ENCODE measurements at regions not wholly inside any gene's neighbourhood (a gene's known extent, or its start where the extent isn't known, plus 50 kb on each side); places are given as distances from the start of the nearest gene placed in this dataset.

DNA sequence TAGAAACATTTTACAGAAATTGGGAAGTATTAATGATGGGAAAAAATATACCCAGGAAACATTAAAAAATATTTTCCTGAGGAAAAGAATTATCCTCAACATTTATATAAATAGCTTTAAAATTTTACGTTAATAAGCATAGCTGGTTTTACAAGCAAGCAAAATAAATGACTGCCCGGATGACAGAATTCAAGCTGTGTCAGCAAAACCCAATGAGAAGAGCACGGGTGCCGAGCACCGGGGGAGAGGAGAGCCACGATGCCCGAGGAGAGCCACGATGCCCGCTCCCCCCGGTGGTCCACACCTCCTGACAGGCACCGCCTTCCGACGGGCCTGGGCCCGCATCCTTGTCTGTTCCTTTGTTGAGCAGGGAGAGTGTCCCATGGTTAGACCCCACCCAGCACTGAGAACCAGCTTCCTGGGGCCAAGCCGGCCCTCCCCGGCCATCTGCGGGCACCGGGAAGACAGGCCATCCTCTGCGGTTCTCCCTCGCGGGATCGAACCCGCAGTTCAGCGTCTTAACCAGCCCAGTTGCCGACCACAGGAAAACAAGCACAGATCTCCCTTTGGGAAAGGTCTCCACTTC, 63.3 kb upstream of the PDE10A start:
- DNase-seq, result no peak
- no peak overlapping the region for H3K9ac ChIP-seq (ENCODE audit: insufficient read depth in 1 of 2, low read length in 2 of 2)
- no peak overlapping the region for H3K27ac ChIP-seq (ENCODE audit: low read depth in 1 of 2, low read length in 1 of 2)
- no peaks in the 10 kb centered on the region for H3K36me3 ChIP-seq (ENCODE audit: control insufficient read depth in 4 of 4, insufficient read depth in 4 of 4, low read length in 4 of 4)
- H3K4me1 ChIP-seq (ENCODE audit: control insufficient read depth in 5 of 5, insufficient read depth in 5 of 5, low read length in 5 of 5), result peaks cover 0 to 6% (median 0%) of the 10 kb centered on the region in 5 donors
- ATAC-seq (ENCODE audit: insufficient read depth, low FRiP score), result no peak
- 93 to 95% methylated on average over 25 of the region's 25 CpGs for WGBS, 2 donors
- no peak overlapping the region for H3K4me3 ChIP-seq
- no peaks in the 10 kb centered on the region for H3K9me3 ChIP-seq (ENCODE audit: control insufficient read depth in 4 of 4, insufficient read depth in 3 of 4, low read length in 3 of 4)
- TF ChIP-seq, protein P1, sequence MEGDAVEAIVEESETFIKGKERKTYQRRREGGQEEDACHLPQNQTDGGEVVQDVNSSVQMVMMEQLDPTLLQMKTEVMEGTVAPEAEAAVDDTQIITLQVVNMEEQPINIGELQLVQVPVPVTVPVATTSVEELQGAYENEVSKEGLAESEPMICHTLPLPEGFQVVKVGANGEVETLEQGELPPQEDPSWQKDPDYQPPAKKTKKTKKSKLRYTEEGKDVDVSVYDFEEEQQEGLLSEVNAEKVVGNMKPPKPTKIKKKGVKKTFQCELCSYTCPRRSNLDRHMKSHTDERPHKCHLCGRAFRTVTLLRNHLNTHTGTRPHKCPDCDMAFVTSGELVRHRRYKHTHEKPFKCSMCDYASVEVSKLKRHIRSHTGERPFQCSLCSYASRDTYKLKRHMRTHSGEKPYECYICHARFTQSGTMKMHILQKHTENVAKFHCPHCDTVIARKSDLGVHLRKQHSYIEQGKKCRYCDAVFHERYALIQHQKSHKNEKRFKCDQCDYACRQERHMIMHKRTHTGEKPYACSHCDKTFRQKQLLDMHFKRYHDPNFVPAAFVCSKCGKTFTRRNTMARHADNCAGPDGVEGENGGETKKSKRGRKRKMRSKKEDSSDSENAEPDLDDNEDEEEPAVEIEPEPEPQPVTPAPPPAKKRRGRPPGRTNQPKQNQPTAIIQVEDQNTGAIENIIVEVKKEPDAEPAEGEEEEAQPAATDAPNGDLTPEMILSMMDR (IDR thresholded peaks at IDR 0.05; ENCODE audit: control extremely low read depth, extremely low read depth), result no peak
- H3K27me3 ChIP-seq (ENCODE audit: control insufficient read depth in 3 of 3, insufficient read depth in 3 of 3, low read length in 2 of 3), result no peaks in the 10 kb centered on the region

DNA sequence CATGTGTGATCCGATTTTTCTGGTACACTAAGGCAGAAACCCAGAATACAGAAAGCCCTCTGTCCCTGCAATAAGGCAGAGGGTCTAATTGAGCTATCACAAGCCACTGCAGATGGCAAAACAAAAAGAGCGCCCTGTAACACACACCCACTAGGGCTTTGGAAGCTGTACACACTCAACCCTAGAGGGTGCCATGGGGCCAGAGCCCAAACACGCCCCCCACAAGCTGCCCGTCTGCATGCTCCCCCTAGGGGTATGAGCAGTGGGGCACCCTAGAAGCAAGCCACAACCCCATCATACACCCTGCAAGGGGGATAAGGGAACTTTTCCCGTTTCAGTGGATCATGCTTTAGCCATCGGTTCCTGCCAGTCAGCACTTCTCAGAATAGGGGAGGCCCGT, 62.2 kb upstream of the PDE10A start:
- DNase-seq (no peak), ATAC-seq (ENCODE audit: insufficient read depth, low FRiP score) (no peak)
- Histone ChIP-seq H3K36me3 (ENCODE audit: control insufficient read depth in 4 of 4, insufficient read depth in 4 of 4, low read length in 4 of 4) (no peaks in the 10 kb centered on the region), H3K9ac (ENCODE audit: insufficient read depth in 1 of 2, low read length in 2 of 2) (no peak overlapping the region), H3K27me3 (ENCODE audit: control insufficient read depth in 3 of 3, insufficient read depth in 3 of 3, low read length in 2 of 3) (peaks cover 0 to 2% (median 0%) of the 10 kb centered on the region in 3 donors), H3K9me3 (ENCODE audit: control insufficient read depth in 4 of 4, insufficient read depth in 3 of 4, low read length in 3 of 4) (no peaks in the 10 kb centered on the region), H3K4me3 (no peak overlapping the region), H3K27ac (ENCODE audit: low read depth in 1 of 2, low read length in 1 of 2) (no peak overlapping the region), H3K4me1 (ENCODE audit: control insufficient read depth in 5 of 5, insufficient read depth in 5 of 5, low read length in 5 of 5) (peaks cover 0 to 6% (median 0%) of the 10 kb centered on the region in 5 donors)
- WGBS, 2 donors, result 90% methylated on average over 7 of the region's 7 CpGs
- TF ChIP-seq, protein P1 (IDR thresholded peaks at IDR 0.05; ENCODE audit: control extremely low read depth, extremely low read depth), result no peak

DNA sequence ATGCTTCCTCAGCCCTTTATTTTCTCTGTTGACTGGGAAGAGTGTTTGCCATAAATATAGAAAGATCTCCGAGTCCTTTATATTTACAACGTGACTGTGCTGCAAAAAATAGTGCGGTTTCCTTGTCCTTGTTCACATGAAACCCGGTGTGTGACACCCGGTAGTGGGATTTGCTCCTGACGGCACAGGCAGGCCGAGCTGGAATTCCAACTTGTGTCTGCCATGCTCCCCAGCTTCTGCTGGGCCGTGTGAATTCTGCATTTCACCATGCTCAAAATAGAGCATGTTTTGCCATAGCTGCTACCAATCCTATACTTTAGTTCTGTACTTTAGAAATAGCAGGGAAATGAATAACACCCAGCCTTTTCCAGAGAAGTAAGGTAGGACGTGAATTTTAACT, 60.3 kb upstream of the PDE10A start:
- Histone ChIP-seq H3K27ac (ENCODE audit: low read depth in 1 of 2, low read length in 1 of 2) (no peak overlapping the region), H3K9ac (ENCODE audit: insufficient read depth in 1 of 2, low read length in 2 of 2) (no peak overlapping the region), H3K9me3 (ENCODE audit: control insufficient read depth in 4 of 4, insufficient read depth in 3 of 4, low read length in 3 of 4) (no peaks in the 10 kb centered on the region), H3K4me1 (ENCODE audit: control insufficient read depth in 5 of 5, insufficient read depth in 5 of 5, low read length in 5 of 5) (peaks cover 0 to 6% (median 0%) of the 10 kb centered on the region in 5 donors), H3K36me3 (ENCODE audit: control insufficient read depth in 4 of 4, insufficient read depth in 4 of 4, low read length in 4 of 4) (no peaks in the 10 kb centered on the region), H3K27me3 (ENCODE audit: control insufficient read depth in 3 of 3, insufficient read depth in 3 of 3, low read length in 2 of 3) (peaks cover 0 to 2% (median 0%) of the 10 kb centered on the region in 3 donors), H3K4me3 (no peak overlapping the region)
- ATAC-seq (ENCODE audit: insufficient read depth, low FRiP score) (no peak), DNase-seq (no peak)
- TF ChIP-seq, protein P1 (IDR thresholded peaks at IDR 0.05; ENCODE audit: control extremely low read depth, extremely low read depth), result no peak
- WGBS, 2 donors, result 87 to 89% methylated on average over 9 of the region's 9 CpGs

DNA sequence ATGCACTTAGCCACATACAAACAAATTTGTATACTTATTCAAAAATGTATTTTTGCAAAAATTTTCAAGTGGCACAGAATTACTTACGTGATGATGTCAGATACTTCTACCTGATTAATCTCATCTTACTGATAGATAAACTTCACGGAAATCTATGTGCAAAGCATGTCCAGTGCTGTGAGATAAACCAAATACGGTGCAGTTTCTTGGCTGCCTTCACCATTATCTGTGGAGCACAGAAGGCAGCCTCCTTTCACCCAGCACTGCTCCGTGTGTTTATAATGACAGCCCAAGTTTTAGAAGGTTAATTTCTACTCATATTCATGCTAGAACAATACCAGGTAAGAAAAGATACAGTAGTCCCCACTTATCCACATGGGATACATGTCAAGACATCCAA, 59.0 kb upstream of the PDE10A start:
- WGBS, 2 donors, result 79 to 85% methylated on average over 4 of the region's 4 CpGs
- no peaks in the 10 kb centered on the region for H3K9me3 ChIP-seq (ENCODE audit: control insufficient read depth in 4 of 4, insufficient read depth in 3 of 4, low read length in 3 of 4)
- no peak overlapping the region for H3K9ac ChIP-seq (ENCODE audit: insufficient read depth in 1 of 2, low read length in 2 of 2)
- ATAC-seq (ENCODE audit: insufficient read depth, low FRiP score) (no peak), DNase-seq (no peak)
- H3K27me3 ChIP-seq (ENCODE audit: control insufficient read depth in 3 of 3, insufficient read depth in 3 of 3, low read length in 2 of 3), result peaks cover 0 to 2% (median 0%) of the 10 kb centered on the region in 3 donors
- H3K4me3 ChIP-seq, result no peak overlapping the region
- TF ChIP-seq, protein P1 (IDR thresholded peaks at IDR 0.05; ENCODE audit: control extremely low read depth, extremely low read depth), result no peak
- H3K36me3 ChIP-seq (ENCODE audit: control insufficient read depth in 4 of 4, insufficient read depth in 4 of 4, low read length in 4 of 4), result no peaks in the 10 kb centered on the region
- peaks cover 0 to 4% (median 0%) of the 10 kb centered on the region in 5 donors for H3K4me1 ChIP-seq (ENCODE audit: control insufficient read depth in 5 of 5, insufficient read depth in 5 of 5, low read length in 5 of 5)
- H3K27ac ChIP-seq (ENCODE audit: low read depth in 1 of 2, low read length in 1 of 2), result no peak overlapping the region
